Loucy (cell line): ENCODE measurements at regions not wholly inside any gene's neighbourhood (a gene's known extent, or its start where the extent isn't known, plus 50 kb on each side); places are given as distances from the start of the nearest gene placed in this dataset.

ENCODE experiments used
- H2AFZ ChIP-seq: fragments of 200-600 bp; sonication (generic); 2 replicates; pipeline ENCODE4 v1.6.0; 2016; ENCODE audit warnings: antibody characterized with exemption, mild to moderate bottlenecking, low read length, moderate library complexity
- H3F3A ChIP-seq: fragments of 200-600 bp; 2 replicates; pipeline ENCODE4 v1.6.0; 2016; ENCODE audit warnings: antibody characterized with exemption, low read depth, mild to moderate bottlenecking
- H3K27me3 ChIP-seq: fragments of 200-600 bp; sonication (generic); 2 replicates; pipeline ENCODE4 v1.6.1; 2014; ENCODE audit warnings: low read length, mild to moderate bottlenecking; ENCODE audit not compliant: insufficient read depth, poor library complexity, severe bottlenecking
- H3K36me3 ChIP-seq: fragments of 200-600 bp; sonication (generic); 2 replicates; pipeline ENCODE4 v1.6.1; 2016; ENCODE audit warnings: low read length; ENCODE audit not compliant: insufficient read depth
- H3K4me1 ChIP-seq: fragments of 200-600 bp; sonication (generic); 2 replicates; pipeline ENCODE4 v1.5.1; 2014; ENCODE audit warnings: low read length, mild to moderate bottlenecking; ENCODE audit not compliant: insufficient read depth, poor library complexity, severe bottlenecking
- H3K4me2 ChIP-seq: fragments of 200-600 bp; sonication (generic); 2 replicates; pipeline ENCODE4 v1.6.0; 2014; ENCODE audit warnings: antibody characterized with exemption, low read length, low read depth, mild to moderate bottlenecking; ENCODE audit not compliant: poor library complexity, severe bottlenecking
- H3K4me3 ChIP-seq: fragments of 200-600 bp; sonication (generic); 2 replicates; pipeline ENCODE4 v1.5.1; 2014; ENCODE audit warnings: low read length, mild to moderate bottlenecking, mixed read lengths; ENCODE audit not compliant: poor library complexity, severe bottlenecking
- H3K79me2 ChIP-seq: fragments of 200-600 bp; sonication (generic); 2 replicates; pipeline ENCODE4 v1.6.1; 2014; ENCODE audit warnings: low read length; ENCODE audit not compliant: insufficient read depth
- H3K9ac ChIP-seq: fragments of 200-600 bp; sonication (generic); 2 replicates; pipeline ENCODE4 v1.6.0; 2014; ENCODE audit warnings: mild to moderate bottlenecking, low read depth, low read length, moderate library complexity; ENCODE audit not compliant: poor library complexity, severe bottlenecking
- H3K9me2 ChIP-seq: fragments of 200-600 bp; sonication (generic); replicated peaks from 2 replicates; pipeline ENCODE4 v1.6.1; 2016; ENCODE audit warnings: low read depth, low read length, mixed read lengths
- H3K9me3 ChIP-seq: fragments of 200-600 bp; sonication (generic); 2 replicates; pipeline ENCODE4 v1.6.1; 2014; ENCODE audit warnings: mild to moderate bottlenecking, antibody characterized with exemption, low read length, low read depth; ENCODE audit not compliant: insufficient read depth
- H4K20me1 ChIP-seq: fragments of 200-600 bp; sonication (generic); 2 replicates; pipeline ENCODE4 v1.6.0; 2014; ENCODE audit warnings: antibody characterized with exemption, low read length, mild to moderate bottlenecking; ENCODE audit not compliant: insufficient read depth, poor library complexity, severe bottlenecking
- CTCF ChIP-seq: fragments of 200-600 bp; sonication (generic); conservative IDR thresholded peaks from 2 replicates; pipeline ENCODE4 v1.5.1; 2014; ENCODE audit warnings: mild to moderate bottlenecking, antibody characterized with exemption, low read length
- EZH2phosphoT487 ChIP-seq: fragments of 200-600 bp; IDR thresholded peaks from 2 replicates; pipeline ENCODE4 v1.6.1; 2018; ENCODE audit warnings: antibody characterized with exemption, mild to moderate bottlenecking, moderate library complexity, borderline replicate concordance

- Histone ChIP-seq H3F3A (no peaks in the 10 kb centered on the region), H3K9me3 (no peaks in the 10 kb centered on the region), H3K9ac (no peak overlapping the region), H2AFZ (no peak overlapping the region), H3K79me2 (no peaks in the 10 kb centered on the region), H3K9me2 (no peaks in the 10 kb centered on the region), H3K4me2 (no peak overlapping the region), H4K20me1 (no peaks in the 10 kb centered on the region), H3K27me3 (no peaks in the 10 kb centered on the region), H3K4me3 (no peak overlapping the region), H3K36me3 (no peaks in the 10 kb centered on the region), H3K4me1 (no peaks in the 10 kb centered on the region)
- no peak for TF ChIP-seq EZH2phosphoT487
- no peak for TF ChIP-seq CTCF
Observed at GRCh38 chr6:92263864-92264263, 1155.5 kb downstream of the EPHA7 start.

- Histone ChIP-seq H3K9me2 (no peaks in the 10 kb centered on the region), H3K79me2 (no peaks in the 10 kb centered on the region), H3K4me2 (no peak overlapping the region)
Observed at GRCh38 chr6:92259171-92259570, 1160.2 kb downstream of the EPHA7 start.

GRCh38 chr6:92243315-92243714 is 1176.0 kb downstream of the EPHA7 start:
- H3K9me3 ChIP-seq, result no peaks in the 10 kb centered on the region
- no peak overlapping the region for H3K4me3 ChIP-seq
- H3K9ac ChIP-seq, result no peak overlapping the region
- no peaks in the 10 kb centered on the region for H3F3A ChIP-seq
- H3K79me2 ChIP-seq, result no peaks in the 10 kb centered on the region
- no peaks in the 10 kb centered on the region for H3K4me1 ChIP-seq
- H3K4me2 ChIP-seq, result no peak overlapping the region
- no peaks in the 10 kb centered on the region for H3K9me2 ChIP-seq
- H3K27me3 ChIP-seq, result no peaks in the 10 kb centered on the region
- H4K20me1 ChIP-seq, result no peaks in the 10 kb centered on the region
- H2AFZ ChIP-seq, result no peak overlapping the region
- no peak for TF ChIP-seq EZH2phosphoT487
- TF ChIP-seq CTCF, result no peak
- no peaks in the 10 kb centered on the region for H3K36me3 ChIP-seq

More at GRCh38 chr6:92259171-92259570, 1160.2 kb downstream of the EPHA7 start:
- TF ChIP-seq CTCF (no peak), EZH2phosphoT487 (no peak)
- Histone ChIP-seq H4K20me1 (no peaks in the 10 kb centered on the region), H3K9me3 (no peaks in the 10 kb centered on the region), H2AFZ (no peak overlapping the region), H3K36me3 (no peaks in the 10 kb centered on the region), H3K9ac (no peak overlapping the region), H3K4me1 (no peaks in the 10 kb centered on the region), H3K27me3 (no peaks in the 10 kb centered on the region), H3F3A (no peaks in the 10 kb centered on the region), H3K4me3 (no peak overlapping the region)
